GM21723 (cell line): ENCODE measurements at regions not wholly inside any gene's neighbourhood (a gene's known extent, or its start where the extent isn't known, plus 50 kb on each side); places are given as distances from the start of the nearest gene placed in this dataset.

ENCODE experiments used
- ATAC-seq: cut with Tn5 transposase; IDR thresholded peaks from one replicate; pipeline ENCODE4 v1.9.1; 2021; ENCODE audit warnings: mild to moderate bottlenecking, moderate library complexity; ENCODE audit not compliant: unreplicated experiment

GRCh38 chr13:107778094-107778493 is 437.2 kb downstream of the LIG4 start:
- ATAC-seq, result no peak

GRCh38 chr13:107770541-107770940 is 444.8 kb downstream of the LIG4 start:
- ATAC-seq, result no peak

- ATAC-seq, result no peak
Observed at GRCh38 chr13:107767119-107767518, 448.2 kb downstream of the LIG4 start.

GRCh38 chr13:107765724-107766401 is 449.5 kb downstream of the LIG4 start:
- ATAC-seq, result no peak

- no peak for ATAC-seq
Observed at GRCh38 chr13:107764046-107764445, 451.3 kb downstream of the LIG4 start.

- ATAC-seq, result no peak
Observed at GRCh38 chr13:107753748-107754147, 461.6 kb downstream of the LIG4 start.

GRCh38 chr13:107753291-107753690 is 462.0 kb downstream of the LIG4 start:
- ATAC-seq, result no peak

GRCh38 chr13:107743983-107744382 is 471.4 kb downstream of the LIG4 start:
- ATAC-seq, result no peak

GRCh38 chr13:107743526-107743925 is 471.8 kb downstream of the LIG4 start:
- no peak for ATAC-seq

GRCh38 chr13:107743100-107743499 is 472.2 kb downstream of the LIG4 start:
- no peak for ATAC-seq

GRCh38 chr13:107742544-107742943 is 472.8 kb downstream of the LIG4 start:
- ATAC-seq, result no peak

GRCh38 chr13:107738004-107738403 is 477.3 kb downstream of the LIG4 start:
- no peak for ATAC-seq

GRCh38 chr13:107736731-107737130 is 478.6 kb downstream of the LIG4 start:
- ATAC-seq, result no peak

- ATAC-seq, result no peak
Observed at GRCh38 chr13:107736170-107736569, 479.2 kb downstream of the LIG4 start.

GRCh38 chr13:107734891-107735625 is 480.3 kb downstream of the LIG4 start:
- ATAC-seq, result no peak

- ATAC-seq, result no peak
Observed at GRCh38 chr13:107733276-107733675, 482.1 kb downstream of the LIG4 start.

- ATAC-seq, result no peak
Observed at GRCh38 chr13:107730813-107731212, 484.5 kb downstream of the LIG4 start.

GRCh38 chr13:107721125-107721869 is 494.0 kb downstream of the LIG4 start:
- ATAC-seq, result no peak

GRCh38 chr13:107716741-107717140 is 498.6 kb downstream of the LIG4 start:
- ATAC-seq, result no peak

- no peak for ATAC-seq
Observed at GRCh38 chr13:107716241-107716640, 499.1 kb downstream of the LIG4 start.

- no peak for ATAC-seq
Observed at GRCh38 chr13:107715496-107715895, 499.8 kb downstream of the LIG4 start.

GRCh38 chr13:107713314-107713713 is 502.0 kb downstream of the LIG4 start:
- no peak for ATAC-seq
